Small intestine (tissue), 7 donors: ENCODE measurements at regions not wholly inside any gene's neighbourhood (a gene's known extent, or its start where the extent isn't known, plus 50 kb on each side); places are given as distances from the start of the nearest gene placed in this dataset.

Experiments
- DNase-seq, 2 donors: peaks; one replicate each; pipeline versions ENCODE4 v3.0.0 to v3.0.0-alpha.2; 2013
- FAIRE-seq: peaks from 2 replicates; lab custom pipeline; 2012; peaks lifted over from hg19 to GRCh38; lab: Jason Lieb, UNC
- H3K27ac ChIP-seq, 3 donors: one replicate each; pipeline ENCODE4 v1.5.1; 2013; ENCODE audit warnings: low read length in 2 of 3, mild to moderate bottlenecking in 2 of 3, control low read depth in 1 of 3, inconsistent platforms in 1 of 3, low read depth in 1 of 3, moderate library complexity in 1 of 3
- H3K27me3 ChIP-seq, 3 donors: one replicate each; pipeline ENCODE4 v1.6.1; 2013; ENCODE audit warnings: low read length in 3 of 3, inconsistent platforms in 1 of 3; ENCODE audit not compliant: control insufficient read depth in 3 of 3, insufficient read depth in 3 of 3
- H3K36me3 ChIP-seq, 3 donors: one replicate each; pipeline ENCODE4 v1.6.1; 2013; ENCODE audit warnings: low read length in 3 of 3, inconsistent platforms in 1 of 3, low read depth in 1 of 3, mild to moderate bottlenecking in 1 of 3, moderate library complexity in 1 of 3; ENCODE audit not compliant: control insufficient read depth in 3 of 3, insufficient read depth in 2 of 3
- H3K4me1 ChIP-seq, 3 donors: one replicate each; pipeline ENCODE4 v1.6.1; 2013; ENCODE audit warnings: low read length in 2 of 3, inconsistent platforms in 1 of 3, low read depth in 1 of 3, mild to moderate bottlenecking in 1 of 3, moderate library complexity in 1 of 3; ENCODE audit not compliant: control insufficient read depth in 3 of 3, insufficient read depth in 2 of 3
- H3K4me3 ChIP-seq, 3 donors: one replicate each; pipeline ENCODE4 v1.5.1; 2013; ENCODE audit warnings: low read length in 3 of 3, control low read depth in 1 of 3, inconsistent platforms in 1 of 3, low read depth in 1 of 3, mild to moderate bottlenecking in 1 of 3, moderate library complexity in 1 of 3
- H3K9me3 ChIP-seq, 2 donors: one replicate each; pipeline ENCODE4 v1.6.1; 2013; ENCODE audit warnings: low read depth in 1 of 2, low read length in 1 of 2; ENCODE audit not compliant: control insufficient read depth in 2 of 2, insufficient read depth in 1 of 2
- WGBS, 3 donors: extraction: QIAGEN DNeasy Blood & Tissue Kit; methylation state at CpG; one replicate each; pipeline ENCODE4 v1.1.7; 2013; 5-methylcytosine and 5-hydroxymethylcytosine counted together
- donor health status: healthy with polysubstance abuse.
- donor health status: control.
- donor health status: control.
- donor health status: Bipolar disorder and iron deficiency.
- donor health status: healthy.

DNA sequence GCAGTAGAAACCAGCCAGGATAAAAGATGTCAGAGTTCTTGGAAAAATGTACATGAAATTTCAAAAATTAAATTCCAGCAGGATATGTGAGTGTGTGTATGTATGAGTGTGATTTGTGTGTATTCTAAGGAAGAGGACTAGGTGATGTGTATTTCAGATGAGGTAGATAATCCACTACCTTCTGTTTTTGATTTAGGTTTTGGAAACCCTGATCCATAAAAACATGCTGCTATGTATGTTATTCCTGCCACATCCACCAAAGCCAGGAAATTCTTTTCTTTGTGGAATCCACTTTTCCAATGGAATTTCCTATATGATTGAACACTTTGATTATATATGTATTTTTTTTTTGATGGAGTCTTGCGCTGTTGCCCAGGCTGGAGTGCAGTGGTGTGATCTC is 276.9 kb downstream of the UQCRFS1 start:
- no peaks in the 10 kb centered on the region for H3K27me3 ChIP-seq
- no peak overlapping the region for H3K27ac ChIP-seq
- no peaks in the 10 kb centered on the region for H3K9me3 ChIP-seq
- H3K4me1 ChIP-seq = no peaks in the 10 kb centered on the region
- FAIRE-seq (no peak), DNase-seq (no peak)
- WGBS, 3 donors = 97 to 100% (median 98%) methylated on average over 1 of the region's 1 CpG
- no peak overlapping the region for H3K4me3 ChIP-seq
- H3K36me3 ChIP-seq = no peaks in the 10 kb centered on the region

DNA sequence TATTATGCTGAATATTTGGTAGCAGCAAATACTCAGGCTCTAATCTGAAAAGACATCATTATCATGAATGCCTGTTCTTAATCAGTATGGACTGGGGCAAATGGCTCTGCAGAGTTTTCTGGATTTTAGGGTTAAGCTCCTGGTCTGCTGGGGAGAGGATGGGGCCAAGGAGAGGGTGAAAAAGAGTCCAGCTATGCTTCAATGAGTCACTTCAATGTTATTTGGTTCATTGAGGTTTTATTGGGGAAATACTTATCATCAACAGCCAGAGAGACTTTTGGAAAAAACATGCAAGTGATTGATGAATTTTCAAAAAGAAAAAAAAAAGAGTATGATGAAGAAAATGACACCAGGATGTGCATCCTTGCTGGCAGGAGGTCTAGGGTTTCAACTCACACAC is 278.3 kb downstream of the UQCRFS1 start:
- DNase-seq (no peak), FAIRE-seq (no peak)
- no peak overlapping the region for H3K27ac ChIP-seq
- no peaks in the 10 kb centered on the region for H3K36me3 ChIP-seq
- H3K4me3 ChIP-seq = no peak overlapping the region
- H3K9me3 ChIP-seq = no peaks in the 10 kb centered on the region
- no peaks in the 10 kb centered on the region for H3K27me3 ChIP-seq
- no peaks in the 10 kb centered on the region for H3K4me1 ChIP-seq

DNA sequence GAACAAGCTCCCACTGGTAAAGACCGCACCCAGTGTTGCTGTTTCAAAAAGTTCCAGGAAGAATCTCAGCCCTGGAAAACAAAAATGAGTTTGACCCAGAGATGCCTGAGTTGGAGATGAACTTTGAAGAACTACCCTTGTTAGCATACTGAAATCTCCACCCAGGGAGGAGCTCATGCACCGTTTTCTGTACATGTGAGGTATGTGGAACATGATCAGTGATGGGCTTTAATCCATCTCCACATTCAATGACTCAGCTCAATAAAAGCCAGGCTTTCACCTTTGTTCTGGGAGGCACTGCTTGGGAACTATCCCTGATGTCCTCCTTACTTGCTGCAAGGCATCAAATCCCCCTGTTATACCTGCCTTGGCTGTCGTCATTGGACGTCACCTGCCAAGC is 279.9 kb downstream of the UQCRFS1 start:
- Histone ChIP-seq H3K4me1 (no peaks in the 10 kb centered on the region), H3K9me3 (no peaks in the 10 kb centered on the region), H3K36me3 (no peaks in the 10 kb centered on the region), H3K4me3 (no peak overlapping the region), H3K27me3 (no peaks in the 10 kb centered on the region), H3K27ac (no peak overlapping the region)
- DNase-seq (no peak), FAIRE-seq (no peak)
- 57 to 81% (median 62%) methylated on average over 4 of the region's 4 CpGs for WGBS, 3 donors

DNA sequence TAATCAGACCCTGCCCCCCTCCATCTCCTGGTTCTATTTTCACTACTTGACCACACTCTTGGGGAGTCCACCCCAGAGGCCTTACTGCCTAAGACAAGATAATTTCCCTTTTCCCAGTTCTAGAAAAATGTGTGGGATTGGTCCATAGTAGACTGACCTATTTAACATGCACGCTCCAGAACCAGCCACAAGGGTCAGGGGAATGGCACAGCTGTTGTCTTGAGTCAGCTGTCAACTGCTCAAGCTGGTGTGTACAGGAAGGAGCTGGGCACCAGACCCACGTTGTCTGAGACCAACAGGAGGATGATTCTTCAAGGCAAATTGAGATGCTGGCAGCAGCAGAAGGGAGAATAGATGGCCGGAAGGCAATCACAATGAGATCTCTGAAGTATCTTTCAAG is 280.5 kb downstream of the UQCRFS1 start:
- Histone ChIP-seq H3K27me3 (no peaks in the 10 kb centered on the region), H3K4me1 (no peaks in the 10 kb centered on the region), H3K4me3 (no peak overlapping the region), H3K36me3 (no peaks in the 10 kb centered on the region), H3K27ac (no peak overlapping the region), H3K9me3 (no peaks in the 10 kb centered on the region)
- 59 to 71% (median 66%) methylated on average over 3 of the region's 3 CpGs for WGBS, 3 donors
- DNase-seq = no peak
- no peak for FAIRE-seq

DNA sequence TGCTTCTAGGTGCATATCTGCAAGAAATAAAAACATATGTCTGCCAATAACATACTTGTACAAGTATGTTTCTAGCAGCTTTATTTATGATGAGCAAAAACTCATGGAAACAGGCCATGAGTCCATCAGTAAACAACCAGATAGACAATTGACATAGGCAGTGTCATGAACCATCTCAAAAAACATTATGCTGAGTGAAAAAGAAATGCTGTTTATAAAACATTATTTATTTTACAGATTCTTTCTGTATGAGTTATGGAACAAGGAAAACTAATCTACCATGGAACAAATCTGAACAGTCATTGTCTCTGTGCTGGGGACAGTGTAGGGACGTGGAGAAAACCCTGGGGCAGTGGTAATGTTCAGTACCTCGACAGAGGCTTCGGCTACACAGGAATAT is 283.9 kb downstream of the UQCRFS1 start:
- 54 to 69% (median 66%) methylated on average over 3 of the region's 3 CpGs for WGBS, 3 donors
- Histone ChIP-seq H3K27ac (no peak overlapping the region), H3K4me1 (no peaks in the 10 kb centered on the region), H3K4me3 (no peak overlapping the region), H3K9me3 (no peaks in the 10 kb centered on the region), H3K36me3 (no peaks in the 10 kb centered on the region), H3K27me3 (no peaks in the 10 kb centered on the region)
- DNase-seq (no peak), FAIRE-seq (no peak)

DNA sequence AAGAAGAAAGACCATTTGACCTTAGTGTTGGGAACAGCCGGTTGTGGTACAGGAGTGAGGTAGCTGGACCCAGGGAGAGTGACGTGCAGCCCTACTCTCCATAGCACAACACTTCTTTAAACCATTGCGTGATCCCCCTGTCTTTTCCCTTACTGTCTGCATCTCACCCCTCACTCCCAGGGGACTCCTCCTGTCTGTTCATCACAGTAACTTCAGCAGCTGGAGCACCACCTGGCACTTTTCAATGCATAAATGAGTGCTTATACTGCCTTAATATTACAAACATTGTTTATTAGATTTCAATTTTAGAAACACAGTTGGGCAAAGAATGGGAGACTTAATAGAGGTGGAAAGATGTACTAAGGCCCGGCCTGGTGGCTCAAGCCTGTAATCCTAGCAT is 285.5 kb downstream of the UQCRFS1 start:
- DNase-seq (no peak), FAIRE-seq (no peak)
- Histone ChIP-seq H3K27me3 (no peaks in the 10 kb centered on the region), H3K4me3 (no peak overlapping the region), H3K9me3 (no peaks in the 10 kb centered on the region), H3K4me1 (no peaks in the 10 kb centered on the region), H3K36me3 (no peaks in the 10 kb centered on the region), H3K27ac (no peak overlapping the region)
- WGBS, 3 donors = 60 to 83% (median 77%) methylated on average over 4 of the region's 4 CpGs

DNA sequence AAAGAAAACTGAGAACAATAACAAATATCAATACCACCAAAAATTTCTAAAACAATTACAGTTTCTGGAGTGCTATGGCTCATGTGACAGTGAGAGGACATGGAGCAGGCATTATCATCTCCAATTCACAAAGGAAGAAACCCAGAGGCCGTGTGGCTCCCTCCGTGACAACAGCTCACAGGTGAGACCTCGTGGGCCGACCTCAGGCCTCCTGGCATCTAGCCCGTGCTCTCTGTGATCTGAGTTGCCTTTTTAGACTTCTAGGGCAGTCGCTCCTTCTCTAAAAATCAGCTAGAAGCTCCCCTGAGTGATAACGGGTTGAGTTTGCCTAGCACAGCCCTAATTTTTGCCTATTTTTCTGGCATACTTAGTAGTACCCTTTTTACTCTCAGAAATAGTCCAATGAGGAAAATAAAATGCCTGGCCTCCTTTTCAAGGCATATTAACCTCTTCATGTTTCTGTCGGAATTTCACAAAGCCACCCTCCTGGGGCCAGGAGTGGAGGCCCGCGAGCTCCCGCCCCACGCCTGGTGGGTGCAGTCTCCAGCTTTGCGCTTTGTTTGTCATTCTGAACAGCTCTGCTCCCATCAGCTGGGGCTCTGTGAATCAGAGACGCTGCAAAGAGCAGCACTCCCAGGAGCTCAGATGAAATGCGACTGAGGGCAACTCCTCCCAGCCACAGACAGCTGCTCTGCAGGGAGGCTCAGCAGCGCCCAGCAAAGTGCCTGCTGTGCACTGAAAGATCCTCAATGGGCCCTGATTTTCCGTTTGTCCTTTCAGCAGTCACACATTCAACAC is 292.5 kb downstream of the UQCRFS1 start:
- FAIRE-seq (no peak), DNase-seq (no peak)
- Histone ChIP-seq H3K4me1 (no peaks in the 10 kb centered on the region), H3K36me3 (no peaks in the 10 kb centered on the region), H3K9me3 (no peaks in the 10 kb centered on the region), H3K4me3 (no peak overlapping the region), H3K27me3 (no peaks in the 10 kb centered on the region), H3K27ac (no peak overlapping the region)
- 52 to 62% (median 55%) methylated on average over 17 of the region's 17 CpGs for WGBS, 3 donors

DNA sequence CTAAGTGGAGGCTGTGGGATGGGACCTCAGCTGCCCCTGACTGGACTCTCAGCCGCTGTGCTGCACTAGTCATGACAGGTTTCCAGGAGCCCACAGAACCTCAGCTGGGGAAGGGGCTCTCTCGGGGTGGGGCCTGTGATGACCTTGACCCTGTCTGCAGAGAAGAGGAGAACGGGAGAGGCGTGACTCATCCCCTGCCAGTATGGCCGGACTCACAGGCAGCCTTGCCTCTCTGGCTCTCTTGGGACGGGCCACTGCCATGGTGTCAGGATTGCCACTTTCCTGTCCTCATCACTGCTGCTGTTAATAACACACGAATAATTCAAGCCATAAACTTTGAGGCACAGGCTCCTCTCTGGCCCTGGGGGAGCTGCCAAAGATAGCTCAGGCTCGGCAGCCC is 295.3 kb downstream of the UQCRFS1 start:
- no peaks in the 10 kb centered on the region for H3K9me3 ChIP-seq
- no peak overlapping the region for H3K4me3 ChIP-seq
- no peaks in the 10 kb centered on the region for H3K27me3 ChIP-seq
- H3K27ac ChIP-seq = no peak overlapping the region
- H3K4me1 ChIP-seq = no peaks in the 10 kb centered on the region
- DNase-seq (no peak), FAIRE-seq (no peak)
- 48 to 61% (median 49%) methylated on average over 8 of the region's 8 CpGs for WGBS, 3 donors
- no peaks in the 10 kb centered on the region for H3K36me3 ChIP-seq
